Gastroesophageal sphincter (tissue), 3 donors: ENCODE measurements at regions not wholly inside any gene's neighbourhood (a gene's known extent, or its start where the extent isn't known, plus 50 kb on each side); places are given as distances from the start of the nearest gene placed in this dataset.

ENCODE experiments used
- CTCF ChIP-seq, 4 experiments: fragments of 200-600 bp in 2 of 4; fragments of 450-650 bp in 2 of 4; sonication (generic) in 1 of 4; IDR thresholded peaks; one replicate each; pipeline ENCODE4 v1.5.1; 2017 to 2019; ENCODE audit warnings: antibody characterized with exemption in 4 of 4, mild to moderate bottlenecking in 2 of 4, moderate library complexity in 2 of 4
- POLR2A ChIP-seq, 2 donors: fragments of 450-650 bp; IDR thresholded peaks; one replicate each; pipeline ENCODE4 v1.6.1; 2017; ENCODE audit warnings: antibody characterized with exemption in 2 of 2, mild to moderate bottlenecking in 2 of 2, moderate library complexity in 1 of 2

- TF ChIP-seq CTCF (IDR thresholded peaks at IDR 0.05) (no peak), POLR2A (IDR thresholded peaks at IDR 0.05) (no peak)
Measured at GRCh38 chr1:79549201-79549600, 542.7 kb upstream of the ADGRL4 start.
